ENCODE measurements at regions not wholly inside any gene's neighbourhood (a gene's known extent, or its start where the extent isn't known, plus 50 kb on each side); places are given as distances from the start of the nearest gene placed in this dataset.

GRCh38 chr3:94985778-94986177 lies 922.9 kb downstream of the NSUN3 start:
- Mint-ChIP-seq H3K9me3 (ENCODE audit: low read depth, unreplicated experiment) (no peaks in the 10 kb centered on the region), H3K4me3 (ENCODE audit: low read depth, unreplicated experiment) (no peak overlapping the region), H3K27ac (ENCODE audit: unreplicated experiment) (no peak overlapping the region), H3K4me1 (ENCODE audit: low read depth, unreplicated experiment) (no peaks in the 10 kb centered on the region), H3K36me3 (ENCODE audit: insufficient read depth, unreplicated experiment) (no peaks in the 10 kb centered on the region), H3K27me3 (ENCODE audit: unreplicated experiment) (no peaks in the 10 kb centered on the region)
- no peak for TF ChIP-seq CTCF (IDR thresholded peaks at IDR 0.05; ENCODE audit: unreplicated experiment)
- intact Hi-C loops (cut with micrococcal nuclease; ENCODE audit: unreplicated experiment), result no loop called here
- no TSS peak for BruUV-seq (replicated peaks)
- DNase-seq, result no peak
- CTCF ChIA-PET, result no interaction called here

- intact Hi-C loops (cut with micrococcal nuclease; ENCODE audit: unreplicated experiment), result loop anchor here (2.0 to 10.0 kb wide), 3 partner anchors 354 to 1021 kb away; no protein-coding TSS in a partner anchor
- BruUV-seq (replicated peaks), result no TSS peak
- H3K36me3 Mint-ChIP-seq (ENCODE audit: insufficient read depth, unreplicated experiment), result no peaks in the 10 kb centered on the region
- H3K4me1 Mint-ChIP-seq (ENCODE audit: low read depth, unreplicated experiment), result no peaks in the 10 kb centered on the region
- no peaks in the 10 kb centered on the region for H3K9me3 Mint-ChIP-seq (ENCODE audit: low read depth, unreplicated experiment)
- CTCF ChIA-PET, result no interaction called here
- no peaks in the 10 kb centered on the region for H3K27me3 Mint-ChIP-seq (ENCODE audit: unreplicated experiment)
- no peak overlapping the region for H3K4me3 Mint-ChIP-seq (ENCODE audit: low read depth, unreplicated experiment)
- TF ChIP-seq CTCF (IDR thresholded peaks at IDR 0.05; ENCODE audit: unreplicated experiment), result no peak
- no peak for DNase-seq
- no peak overlapping the region for H3K27ac Mint-ChIP-seq (ENCODE audit: unreplicated experiment)
Measured at GRCh38 chr3:94990952-94991705, 928.3 kb downstream of the NSUN3 start.

DNA sequence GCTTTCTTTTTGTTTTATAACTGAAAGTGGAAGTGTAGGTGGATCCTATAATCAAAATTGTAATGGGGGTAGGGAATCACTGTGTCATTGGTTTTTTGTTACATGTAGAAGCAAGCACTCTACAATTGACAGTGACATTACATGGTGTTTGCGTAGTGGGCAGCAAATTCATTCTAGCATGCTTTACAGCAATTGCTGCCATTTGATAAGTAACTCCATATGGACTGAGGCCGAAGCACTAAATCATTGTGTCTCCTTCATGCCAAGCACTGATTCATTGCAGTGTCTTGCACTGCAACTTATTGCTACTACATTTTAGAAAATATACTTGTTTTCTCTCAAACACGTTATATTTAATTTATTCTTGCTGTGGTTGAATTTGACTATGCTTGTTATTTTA lies 933.9 kb downstream of the NSUN3 start:
- H3K27ac Mint-ChIP-seq (ENCODE audit: unreplicated experiment), result no peak overlapping the region
- no peak for TF ChIP-seq CTCF (IDR thresholded peaks at IDR 0.05; ENCODE audit: unreplicated experiment)
- no peaks in the 10 kb centered on the region for H3K9me3 Mint-ChIP-seq (ENCODE audit: low read depth, unreplicated experiment)
- intact Hi-C loops (cut with micrococcal nuclease; ENCODE audit: unreplicated experiment), result loop anchor here (10.0 kb wide), 1 partner anchor 348 kb away; no protein-coding TSS in a partner anchor
- no peaks in the 10 kb centered on the region for H3K36me3 Mint-ChIP-seq (ENCODE audit: insufficient read depth, unreplicated experiment)
- BruUV-seq (replicated peaks), result no TSS peak
- DNase-seq, result no peak
- no peak overlapping the region for H3K4me3 Mint-ChIP-seq (ENCODE audit: low read depth, unreplicated experiment)
- H3K27me3 Mint-ChIP-seq (ENCODE audit: unreplicated experiment), result no peaks in the 10 kb centered on the region
- H3K4me1 Mint-ChIP-seq (ENCODE audit: low read depth, unreplicated experiment), result no peaks in the 10 kb centered on the region
- CTCF ChIA-PET, result no interaction called here

GRCh38 chr3:95002438-95003046 lies 939.7 kb downstream of the NSUN3 start:
- TF ChIP-seq CTCF (IDR thresholded peaks at IDR 0.05; ENCODE audit: unreplicated experiment), result no peak
- intact Hi-C loops (cut with micrococcal nuclease; ENCODE audit: unreplicated experiment), result no loop called here
- CTCF ChIA-PET, result no interaction called here
- H3K4me3 Mint-ChIP-seq (ENCODE audit: low read depth, unreplicated experiment), result no peak overlapping the region
- BruUV-seq (replicated peaks), result no TSS peak
- no peaks in the 10 kb centered on the region for H3K36me3 Mint-ChIP-seq (ENCODE audit: insufficient read depth, unreplicated experiment)
- H3K4me1 Mint-ChIP-seq (ENCODE audit: low read depth, unreplicated experiment), result no peaks in the 10 kb centered on the region
- no peak for DNase-seq
- no peak overlapping the region for H3K27ac Mint-ChIP-seq (ENCODE audit: unreplicated experiment)
- no peaks in the 10 kb centered on the region for H3K27me3 Mint-ChIP-seq (ENCODE audit: unreplicated experiment)
- H3K9me3 Mint-ChIP-seq (ENCODE audit: low read depth, unreplicated experiment), result peaks cover 3% of the 10 kb centered on the region
